ENCODE measurements at regions not wholly inside any gene's neighbourhood (a gene's known extent, or its start where the extent isn't known, plus 50 kb on each side); places are given as distances from the start of the nearest gene placed in this dataset.
"Not testable (repeated sequence)": the region's sequence is repeated elsewhere in the genome, so short reads cannot be mapped to it uniquely, and the experiment has no call there.

GRCh38 chr9:41633726-41634125, 444.6 kb upstream of the ZNG1F start:
- not testable (repeated sequence) for DNase-seq

GRCh38 chr9:41623666-41624065, 434.5 kb upstream of the ZNG1F start:
- DNase-seq = not testable (repeated sequence)

- not testable (repeated sequence) for DNase-seq
These were observed 430.1 kb upstream of the ZNG1F start for GRCh38 chr9:41619254-41619653.

- not testable (repeated sequence) for DNase-seq
These were observed 417.9 kb upstream of the ZNG1F start for GRCh38 chr9:41606961-41607547.

- not testable (repeated sequence) for DNase-seq
These were observed 376.5 kb upstream of the ZNG1F start for GRCh38 chr9:41565572-41565971.

Measured in nucleus accumbens (tissue), 56 donors.